Upper lobe of right lung (tissue), 1 donor: ENCODE measurements at regions not wholly inside any gene's neighbourhood (a gene's known extent, or its start where the extent isn't known, plus 50 kb on each side); places are given as distances from the start of the nearest gene placed in this dataset.

Experiments used
- ATAC-seq: fragments of 200-7000 bp; cut with Tn5 transposase; one replicate; pipeline ENCODE4 v1.9.1; 2020; ENCODE audit warnings: mild to moderate bottlenecking, moderate library complexity
- DNase-seq: peaks from one replicate; pipeline ENCODE4 v3.0.0-alpha.2; 2020
- H3K27ac ChIP-seq: fragments of 200-600 bp; one replicate; pipeline ENCODE4 v1.8.0; 2022
- H3K27me3 ChIP-seq: fragments of 200-600 bp; one replicate; pipeline ENCODE4 v1.8.0; 2022; ENCODE audit warnings: mild to moderate bottlenecking
- H3K36me3 ChIP-seq: fragments of 200-600 bp; one replicate; pipeline ENCODE4 v1.8.0; 2022
- H3K4me1 ChIP-seq: fragments of 200-600 bp; one replicate; pipeline ENCODE4 v1.8.0; 2022
- H3K4me3 ChIP-seq: fragments of 200-600 bp; one replicate; pipeline ENCODE4 v1.8.0; 2022; ENCODE audit warnings: mild to moderate bottlenecking
- H3K9me3 ChIP-seq: fragments of 200-600 bp; one replicate; pipeline ENCODE4 v1.8.0; 2022
- intact Hi-C: fragments of 100-400 bp; cut with DNase I; formaldehyde crosslinking; loops from one replicate; pipeline ENCODE4 v1.11.0; 2022
- TF ChIP-seq, protein P1 (sequence below): fragments of 200-600 bp; IDR thresholded peaks from one replicate; pipeline ENCODE4 v1.8.0; 2022; ENCODE audit warnings: antibody characterized with exemption
- donor health status: DM: no; HTN: yes; CAD: no; lungs with severe emphysema.

DNA sequence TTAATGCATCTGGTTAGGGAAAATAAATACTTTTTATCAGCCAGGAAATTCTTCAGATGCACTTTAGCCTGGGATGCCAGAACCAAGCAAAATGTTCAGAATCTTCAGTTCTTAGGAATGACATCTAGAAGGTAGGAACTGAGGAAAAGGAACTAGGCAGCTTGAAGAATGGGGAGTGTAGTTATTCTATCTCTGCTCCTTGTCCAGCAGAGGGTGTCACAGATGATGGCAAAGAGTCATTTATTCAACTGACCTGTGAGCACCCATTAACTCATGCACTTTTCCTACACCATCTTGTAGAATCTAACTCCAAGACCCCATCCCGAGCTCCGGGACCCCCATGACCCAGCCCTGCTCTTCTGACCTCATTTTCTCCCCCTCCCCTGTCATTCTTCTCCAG is 122.1 kb upstream of the ISX start:
- intact Hi-C loops, result no loop called here
- no peak overlapping the region for H3K27ac ChIP-seq
- DNase-seq (no peak), ATAC-seq (no peak)
- H3K9me3 ChIP-seq, result no peaks in the 10 kb centered on the region
- no peaks in the 10 kb centered on the region for H3K4me1 ChIP-seq
- H3K27me3 ChIP-seq, result no peaks in the 10 kb centered on the region
- no peak overlapping the region for H3K4me3 ChIP-seq
- no peaks in the 10 kb centered on the region for H3K36me3 ChIP-seq
- TF ChIP-seq, protein P1, sequence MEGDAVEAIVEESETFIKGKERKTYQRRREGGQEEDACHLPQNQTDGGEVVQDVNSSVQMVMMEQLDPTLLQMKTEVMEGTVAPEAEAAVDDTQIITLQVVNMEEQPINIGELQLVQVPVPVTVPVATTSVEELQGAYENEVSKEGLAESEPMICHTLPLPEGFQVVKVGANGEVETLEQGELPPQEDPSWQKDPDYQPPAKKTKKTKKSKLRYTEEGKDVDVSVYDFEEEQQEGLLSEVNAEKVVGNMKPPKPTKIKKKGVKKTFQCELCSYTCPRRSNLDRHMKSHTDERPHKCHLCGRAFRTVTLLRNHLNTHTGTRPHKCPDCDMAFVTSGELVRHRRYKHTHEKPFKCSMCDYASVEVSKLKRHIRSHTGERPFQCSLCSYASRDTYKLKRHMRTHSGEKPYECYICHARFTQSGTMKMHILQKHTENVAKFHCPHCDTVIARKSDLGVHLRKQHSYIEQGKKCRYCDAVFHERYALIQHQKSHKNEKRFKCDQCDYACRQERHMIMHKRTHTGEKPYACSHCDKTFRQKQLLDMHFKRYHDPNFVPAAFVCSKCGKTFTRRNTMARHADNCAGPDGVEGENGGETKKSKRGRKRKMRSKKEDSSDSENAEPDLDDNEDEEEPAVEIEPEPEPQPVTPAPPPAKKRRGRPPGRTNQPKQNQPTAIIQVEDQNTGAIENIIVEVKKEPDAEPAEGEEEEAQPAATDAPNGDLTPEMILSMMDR, result no peak

DNA sequence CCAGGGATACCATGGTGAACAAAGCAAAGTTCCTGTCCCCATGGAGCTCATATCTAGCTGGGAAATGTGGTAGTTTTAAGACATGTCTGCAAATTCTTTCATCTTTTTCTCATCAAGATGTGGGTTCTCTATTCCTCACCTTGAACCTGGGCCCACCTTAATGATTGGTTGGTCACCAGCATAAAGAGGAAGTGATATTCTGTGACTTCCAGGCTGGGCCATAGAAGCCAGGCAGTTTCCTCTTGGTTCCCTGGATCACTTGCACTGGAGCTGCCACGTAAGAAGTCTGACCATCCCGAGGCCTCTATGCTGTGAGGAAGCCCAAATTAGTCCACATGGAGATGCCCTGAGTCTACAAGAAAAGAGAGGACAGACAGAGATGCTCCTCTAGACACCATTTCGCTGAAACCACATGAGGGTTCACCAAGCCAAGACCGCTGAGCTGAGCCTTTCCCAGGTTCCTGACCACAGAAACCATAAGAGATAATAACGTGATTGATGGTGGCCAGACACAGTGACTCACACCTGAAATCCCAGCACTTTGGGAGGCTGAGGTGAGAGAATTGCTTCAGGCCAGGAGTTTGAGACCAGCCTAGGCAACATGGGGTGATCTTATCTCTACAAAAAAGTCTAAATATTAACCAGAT is 119.5 kb upstream of the ISX start:
- no peak overlapping the region for H3K27ac ChIP-seq
- no peak overlapping the region for H3K4me3 ChIP-seq
- TF ChIP-seq, protein P1, result no peak
- intact Hi-C loops, result no loop called here
- H3K27me3 ChIP-seq, result peaks cover 6% of the 10 kb centered on the region
- ATAC-seq, result no peak
- no peaks in the 10 kb centered on the region for H3K4me1 ChIP-seq
- DNase-seq, result no peak
- no peaks in the 10 kb centered on the region for H3K36me3 ChIP-seq
- H3K9me3 ChIP-seq, result no peaks in the 10 kb centered on the region

DNA sequence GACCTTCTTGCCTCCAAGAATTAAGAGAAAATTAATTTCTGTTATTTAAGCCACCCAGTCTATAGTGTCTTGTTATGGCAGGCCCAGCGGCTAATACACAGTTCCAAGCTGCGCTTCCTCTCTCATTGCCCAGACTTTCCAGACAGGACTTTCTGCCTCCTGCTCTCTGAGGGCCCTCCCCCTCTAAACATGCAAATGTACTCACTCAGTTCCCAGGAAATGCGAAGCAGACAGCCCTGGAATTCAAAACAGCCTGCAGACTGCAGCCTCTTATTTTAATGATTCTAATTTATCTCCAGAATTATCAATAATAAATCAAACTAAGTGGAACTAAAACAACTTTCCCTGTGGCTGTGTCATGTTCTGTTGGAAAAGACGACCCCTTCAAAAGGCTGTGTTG is 115.5 kb upstream of the ISX start:
- Histone ChIP-seq H3K4me1 (no peaks in the 10 kb centered on the region), H3K4me3 (no peak overlapping the region), H3K27me3 (peaks cover 6% of the 10 kb centered on the region), H3K36me3 (no peaks in the 10 kb centered on the region), H3K27ac (no peak overlapping the region), H3K9me3 (no peaks in the 10 kb centered on the region)
- ATAC-seq (no peak), DNase-seq (no peak)
- intact Hi-C loops, result no loop called here
- TF ChIP-seq, protein P1, result no peak

DNA sequence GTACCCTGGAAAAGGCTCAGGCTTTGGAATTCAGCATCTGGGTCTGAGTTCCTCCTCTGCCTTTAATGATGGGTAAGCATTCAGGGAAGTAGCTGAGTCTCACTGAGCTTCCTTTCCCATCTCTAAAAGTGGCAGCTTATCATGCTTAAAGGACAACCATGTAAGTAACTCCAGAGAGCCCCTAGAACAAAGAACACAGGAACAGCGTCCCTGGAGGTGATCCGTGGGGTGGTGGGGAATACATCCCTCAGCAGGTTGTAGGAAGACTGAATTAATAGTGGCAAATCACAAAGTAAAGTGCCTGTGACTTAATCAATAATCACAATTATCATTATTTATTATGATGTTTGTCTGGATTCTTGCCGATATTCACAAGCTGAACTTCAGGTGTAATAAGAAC is 114.7 kb upstream of the ISX start:
- TF ChIP-seq, protein P1, result no peak
- no peaks in the 10 kb centered on the region for H3K9me3 ChIP-seq
- H3K4me1 ChIP-seq, result no peaks in the 10 kb centered on the region
- DNase-seq, result no peak
- no peaks in the 10 kb centered on the region for H3K36me3 ChIP-seq
- H3K27me3 ChIP-seq, result peaks cover 6% of the 10 kb centered on the region
- no peak for ATAC-seq
- H3K4me3 ChIP-seq, result no peak overlapping the region
- H3K27ac ChIP-seq, result no peak overlapping the region
- intact Hi-C loops, result no loop called here

DNA sequence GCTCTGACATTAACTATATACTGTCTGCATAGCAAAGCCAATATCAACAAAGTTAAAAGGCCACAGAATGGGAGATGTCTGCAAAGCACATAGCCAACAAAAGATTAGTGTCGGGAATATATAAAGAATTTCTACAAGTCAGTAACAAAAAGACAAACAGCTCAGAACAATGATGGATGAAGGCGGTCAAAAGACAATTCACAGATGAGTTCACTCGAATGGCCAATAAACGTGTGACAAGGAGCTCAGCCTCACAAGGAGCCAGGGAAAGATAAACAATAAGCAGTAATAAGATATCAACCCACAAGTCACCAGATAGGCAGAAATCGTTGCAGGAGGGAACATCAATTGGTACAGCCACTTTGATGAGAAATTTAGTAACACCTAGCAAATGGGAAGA is 106.0 kb upstream of the ISX start:
- TF ChIP-seq, protein P1, result no peak
- no peaks in the 10 kb centered on the region for H3K4me1 ChIP-seq
- no peak overlapping the region for H3K27ac ChIP-seq
- no peak for ATAC-seq
- H3K27me3 ChIP-seq, result peaks cover 5% of the 10 kb centered on the region
- no peaks in the 10 kb centered on the region for H3K36me3 ChIP-seq
- DNase-seq, result no peak
- H3K4me3 ChIP-seq, result no peak overlapping the region
- intact Hi-C loops, result no loop called here
- H3K9me3 ChIP-seq, result no peaks in the 10 kb centered on the region
